OCI-LY7 (cell line): ENCODE measurements at regions not wholly inside any gene's neighbourhood (a gene's known extent, or its start where the extent isn't known, plus 50 kb on each side); places are given as distances from the start of the nearest gene placed in this dataset.
A peak's percentile ranks its signal among the peaks of the same experiment; 100 is the strongest.
"Not testable (repeated sequence)": the region's sequence is repeated elsewhere in the genome, so short reads cannot be mapped to it uniquely, and the experiment has no call there.

Experiments used
- BruUV-seq: library from RNA; stranded (reverse); fragments of 400-500 nt; replicated peaks from 2 replicates; lab custom pipeline; 2021; lab: Mats Ljungman, UMichigan
- CTCF ChIA-PET: fragments of 300-600 bp; sonication (Branson Sonifier 250); formaldehyde crosslinking; loops from one replicate; lab custom pipeline; 2022; ENCODE audit warnings: antibody characterized with exemption; ENCODE audit not compliant: unreplicated experiment; lab: Charles Lee
- POLR2A ChIA-PET: fragments of 300-600 bp; sonication (Branson Sonifier 250); formaldehyde crosslinking; loops from one replicate; lab custom pipeline; 2022; ENCODE audit warnings: antibody characterized with exemption; lab: Charles Lee
- DNase-seq: peaks from one replicate; pipeline ENCODE4 v3.0.0-alpha.2; 2015; ENCODE audit warnings: low spot score
- H2AFZ ChIP-seq: fragments of 200-600 bp; sonication (generic), shearing (Covaris generic); 2 replicates; pipeline ENCODE4 v1.6.1; 2014; ENCODE audit warnings: mild to moderate bottlenecking, antibody characterized with exemption, low read length, moderate library complexity
- H3K27ac ChIP-seq: fragments of 200-600 bp; sonication (generic); 2 replicates; pipeline ENCODE4 v1.5.1; 2014; ENCODE audit warnings: mixed run types, low read depth, mild to moderate bottlenecking, moderate library complexity, low read length, inconsistent platforms; ENCODE audit not compliant: poor library complexity, severe bottlenecking
- H3K36me3 ChIP-seq: fragments of 200-600 bp; sonication (generic); 2 replicates; pipeline ENCODE4 v1.6.1; 2014; ENCODE audit warnings: mild to moderate bottlenecking, antibody characterized with exemption, low read length, moderate library complexity, mixed read lengths; ENCODE audit not compliant: insufficient read depth
- H3K4me1 ChIP-seq: fragments of 200-600 bp; sonication (generic); 2 replicates; pipeline ENCODE4 v1.5.1; 2014; ENCODE audit warnings: mild to moderate bottlenecking, low read length; ENCODE audit not compliant: insufficient read depth, poor library complexity, severe bottlenecking
- H3K4me2 ChIP-seq: fragments of 200-600 bp; sonication (generic); 2 replicates; pipeline ENCODE4 v1.6.1; 2014; ENCODE audit warnings: mild to moderate bottlenecking, low read length
- H3K4me3 ChIP-seq: fragments of 200-600 bp; sonication (generic); 2 replicates; pipeline ENCODE4 v1.5.1; 2014; ENCODE audit warnings: mild to moderate bottlenecking, low read depth, low read length; ENCODE audit not compliant: poor library complexity, severe bottlenecking
- H3K79me2 ChIP-seq: fragments of 200-600 bp; sonication (generic); 2 replicates; pipeline ENCODE4 v1.6.1; 2016; ENCODE audit warnings: low read depth, mild to moderate bottlenecking, low read length, moderate library complexity, mixed read lengths; ENCODE audit not compliant: insufficient read depth
- H3K9me2 ChIP-seq: fragments of 200-600 bp; sonication (generic); 2 replicates; pipeline ENCODE4 v1.6.1; 2016; ENCODE audit warnings: mild to moderate bottlenecking, low read length, mixed read lengths; ENCODE audit not compliant: insufficient read depth
- H3K9me3 ChIP-seq: fragments of 200-600 bp; sonication (generic); 2 replicates; pipeline ENCODE4 v1.6.1; 2014; ENCODE audit warnings: mild to moderate bottlenecking, mixed run types, low read length, mixed read lengths
- H4K20me1 ChIP-seq: fragments of 200-600 bp; sonication (generic); 2 replicates; pipeline ENCODE4 v1.6.1; 2014; ENCODE audit warnings: mild to moderate bottlenecking, antibody characterized with exemption, low read length, moderate library complexity, mixed read lengths; ENCODE audit not compliant: insufficient read depth
- EZH2phosphoT487 ChIP-seq: fragments of 200-600 bp; sonication (generic); IDR thresholded peaks from 2 replicates; pipeline ENCODE4 v1.6.1; 2018; ENCODE audit warnings: low read depth, borderline replicate concordance, mild to moderate bottlenecking, mixed run types, antibody characterized with exemption, low read length, moderate library complexity, mixed read lengths
- intact Hi-C: fragments of 100-400 bp; cut with micrococcal nuclease; formaldehyde crosslinking; loops from one replicate; pipeline ENCODE4 v1.10.0; 2022; ENCODE audit not compliant: unreplicated experiment
- TF ChIP-seq, protein P1 (sequence below): fragments of 200-600 bp; sonication (generic); conservative IDR thresholded peaks from 2 replicates; pipeline ENCODE4 v1.5.1; 2014; ENCODE audit warnings: mild to moderate bottlenecking, antibody characterized with exemption, low read length, moderate library complexity, mixed read lengths

DNA sequence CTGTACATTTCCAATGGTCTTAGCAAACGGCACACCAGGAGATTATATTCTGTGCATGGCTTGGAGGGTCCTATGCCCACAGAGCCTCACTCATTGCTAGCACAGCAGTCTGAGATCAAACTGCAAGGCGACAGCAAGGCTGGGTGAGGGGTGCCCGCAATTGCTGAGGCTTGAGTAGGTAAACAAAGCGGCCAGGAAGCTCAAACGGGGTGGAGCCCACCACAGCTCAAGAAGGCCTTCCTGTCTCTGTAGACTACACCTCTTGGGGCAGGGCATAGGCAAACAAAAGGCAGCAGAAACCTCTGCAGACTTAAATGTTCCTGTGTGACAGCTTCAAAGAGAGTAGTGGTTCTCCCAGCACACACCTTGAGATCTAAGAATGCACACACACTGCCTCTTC, 91.3 kb downstream of the OR4A5 start:
- H4K20me1 ChIP-seq, H3K79me2 ChIP-seq, H3K4me1 ChIP-seq, H3K4me3 ChIP-seq, H3K27ac ChIP-seq, H2AFZ ChIP-seq, H3K36me3 ChIP-seq, CTCF ChIA-PET, BruUV-seq, DNase-seq, intact Hi-C loops, H3K4me2 ChIP-seq, H3K9me2 ChIP-seq: not testable (repeated sequence)
- POLR2A ChIA-PET: interaction anchor here (1.1 kb wide), 1 partner anchor 23 kb away, joined by 3 read pairs; no protein-coding TSS in a partner anchor
- H3K9me3 ChIP-seq: peaks cover 26% of the 10 kb centered on the region; the same call in 1 of the 2 replicates

- Histone ChIP-seq H4K20me1 (no peaks in the 10 kb centered on the region), H3K4me2 (no peak overlapping the region), H3K9me2 (no peaks in the 10 kb centered on the region), H3K4me3 (no peak overlapping the region), H3K4me1 (no peaks in the 10 kb centered on the region), H3K9me3 (peaks cover 29% of the 10 kb centered on the region), H2AFZ (no peak overlapping the region), H3K79me2 (no peaks in the 10 kb centered on the region), H3K36me3 (no peaks in the 10 kb centered on the region), H3K27ac (no peak overlapping the region)
- no peak for TF ChIP-seq EZH2phosphoT487
- TF ChIP-seq, protein P1, sequence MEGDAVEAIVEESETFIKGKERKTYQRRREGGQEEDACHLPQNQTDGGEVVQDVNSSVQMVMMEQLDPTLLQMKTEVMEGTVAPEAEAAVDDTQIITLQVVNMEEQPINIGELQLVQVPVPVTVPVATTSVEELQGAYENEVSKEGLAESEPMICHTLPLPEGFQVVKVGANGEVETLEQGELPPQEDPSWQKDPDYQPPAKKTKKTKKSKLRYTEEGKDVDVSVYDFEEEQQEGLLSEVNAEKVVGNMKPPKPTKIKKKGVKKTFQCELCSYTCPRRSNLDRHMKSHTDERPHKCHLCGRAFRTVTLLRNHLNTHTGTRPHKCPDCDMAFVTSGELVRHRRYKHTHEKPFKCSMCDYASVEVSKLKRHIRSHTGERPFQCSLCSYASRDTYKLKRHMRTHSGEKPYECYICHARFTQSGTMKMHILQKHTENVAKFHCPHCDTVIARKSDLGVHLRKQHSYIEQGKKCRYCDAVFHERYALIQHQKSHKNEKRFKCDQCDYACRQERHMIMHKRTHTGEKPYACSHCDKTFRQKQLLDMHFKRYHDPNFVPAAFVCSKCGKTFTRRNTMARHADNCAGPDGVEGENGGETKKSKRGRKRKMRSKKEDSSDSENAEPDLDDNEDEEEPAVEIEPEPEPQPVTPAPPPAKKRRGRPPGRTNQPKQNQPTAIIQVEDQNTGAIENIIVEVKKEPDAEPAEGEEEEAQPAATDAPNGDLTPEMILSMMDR: no peak
- intact Hi-C loops: no loop called here
- no TSS peak for BruUV-seq
- POLR2A ChIA-PET: no interaction called here
- no peak for DNase-seq
- CTCF ChIA-PET: no interaction called here
Observed at GRCh38 chr11:54832676-54833075, 126.0 kb downstream of the OR4A5 start.

GRCh38 chr11:54855047-54855446, 148.4 kb downstream of the OR4A5 start:
- BruUV-seq, H3K9me2 ChIP-seq, H3K4me3 ChIP-seq, H3K4me1 ChIP-seq, H2AFZ ChIP-seq, CTCF ChIA-PET, H3K4me2 ChIP-seq, H4K20me1 ChIP-seq, H3K27ac ChIP-seq, H3K36me3 ChIP-seq, DNase-seq, POLR2A ChIA-PET, H3K79me2 ChIP-seq, intact Hi-C loops: not testable (repeated sequence)
- TF ChIP-seq, protein P1: 0 out of 2 replicates have a peak, but pooled peaks have one; percentile 27
- peaks cover 35% of the 10 kb centered on the region; the same call in 1 of the 2 replicates for H3K9me3 ChIP-seq
